HG02885 (cell line): ENCODE measurements at regions not wholly inside any gene's neighbourhood (a gene's known extent, or its start where the extent isn't known, plus 50 kb on each side); places are given as distances from the start of the nearest gene placed in this dataset.

Experiments
- ATAC-seq: cut with Tn5 transposase; IDR thresholded peaks from one replicate; pipeline ENCODE4 v1.9.1; 2021; ENCODE audit warnings: mild to moderate bottlenecking; ENCODE audit not compliant: unreplicated experiment, poor library complexity

- no peak for ATAC-seq
These were observed 53.8 kb upstream of the RAD23B start for GRCh38 chr9:107229241-107229741.
